Vagina (tissue), 2 donors: ENCODE measurements at regions not wholly inside any gene's neighbourhood (a gene's known extent, or its start where the extent isn't known, plus 50 kb on each side); places are given as distances from the start of the nearest gene placed in this dataset.

Experiments used
- CTCF ChIP-seq, 3 experiments: fragments of 450-650 bp in 2 of 3; fragments of 200-600 bp in 1 of 3; sonication (generic) in 1 of 3; IDR thresholded peaks; one replicate each; pipeline ENCODE4 v1.5.1; 2017 to 2019; ENCODE audit warnings: antibody characterized with exemption in 3 of 3, mild to moderate bottlenecking in 2 of 3, moderate library complexity in 2 of 3
- POLR2AphosphoS5 ChIP-seq, 2 donors: sonication (generic); formaldehyde crosslinking; IDR thresholded peaks; one replicate each; pipeline ENCODE4 v1.9.0; 2017; ENCODE audit warnings: antibody characterized with exemption in 2 of 2, mild to moderate bottlenecking in 2 of 2, low read depth in 1 of 2; ENCODE audit not compliant: insufficient read depth in 1 of 2

GRCh38 chr5:38134810-38135209 is 123.5 kb upstream of the EGFLAM start:
- TF ChIP-seq CTCF (IDR thresholded peaks at IDR 0.05) (no peak), POLR2AphosphoS5 (IDR thresholded peaks at IDR 0.05; ENCODE audit: insufficient read depth in 1 of 2, low read depth in 1 of 2) (no peak)
